HCT116 (cell line): ENCODE measurements at regions not wholly inside any gene's neighbourhood (a gene's known extent, or its start where the extent isn't known, plus 50 kb on each side); places are given as distances from the start of the nearest gene placed in this dataset.

ENCODE experiments used
- ATAC-seq: fragments of 200-7000 bp; cut with Tn5 transposase; 2 replicates; pipeline ENCODE4 v1.9.1; 2020; ENCODE audit warnings: mild to moderate bottlenecking, moderate library complexity
- BruUV-seq: library from RNA; stranded (reverse); fragments of 400-500 nt; replicated peaks from 2 replicates; lab custom pipeline; 2021; lab: Mats Ljungman, UMichigan
- CTCF ChIA-PET: fragments of 300-600 bp; sonication (Branson Sonifier 250); formaldehyde crosslinking; loops from one replicate; lab custom pipeline; 2021; ENCODE audit warnings: antibody characterized with exemption; lab: Charles Lee
- POLR2A ChIA-PET: fragments of 300-600, 350-600 bp; sonication (Branson Sonifier 250); formaldehyde crosslinking; loops from one replicate; lab custom pipeline; 2021; ENCODE audit warnings: antibody characterized with exemption; lab: Charles Lee
- RAD21 ChIA-PET, 2 experiments: fragments of 300-600 bp; sonication (Branson Sonifier 250); formaldehyde crosslinking; loops; one replicate each; lab custom pipeline; 2023; ENCODE audit warnings: low total read pairs in 2 of 2; ENCODE audit not compliant: uncharacterized antibody in 2 of 2, unreplicated experiment in 2 of 2, low non-redundant PET in 1 of 2; lab: Charles Lee
- DNase-seq: peaks from one replicate; pipeline ENCODE4 v3.0.0-alpha.2; 2010; ENCODE audit warnings: low read depth, low spot score
- H2AFZ ChIP-seq: fragments of 200-600 bp; shearing (Covaris generic), sonication (generic); 2 replicates; pipeline ENCODE4 v1.6.1; 2017; ENCODE audit warnings: low read depth, mixed run types, mixed read lengths, antibody characterized with exemption, low read length; ENCODE audit not compliant: poor library complexity, severe bottlenecking
- H3K27ac ChIP-seq: 2 replicates; pipeline ENCODE4 v1.5.1; 2012; ENCODE audit warnings: low read depth, low read length
- H3K27me3 ChIP-seq: fragments of 200-600 bp; sonication (generic); 2 replicates; pipeline ENCODE4 v1.6.1; 2016; ENCODE audit warnings: mixed run types, low read length, mixed read lengths; ENCODE audit not compliant: insufficient read depth
- H3K36me3 ChIP-seq, 2 experiments: fragments of 200-500 bp in 1 of 2; fragments of 200-600 bp in 1 of 2; sonication (Bioruptor generic) in 1 of 2; sonication (generic) in 1 of 2; 2 replicates each; pipeline versions ENCODE4 v1.5.1 to v1.6.1; 2014 to 2016; ENCODE audit warnings: low read length in 2 of 2, inconsistent platforms in 1 of 2, mixed read lengths in 1 of 2, mixed run types in 1 of 2; ENCODE audit not compliant: insufficient read depth in 2 of 2, control insufficient read depth in 1 of 2
- H3K4me1 ChIP-seq, 2 experiments: fragments of 200-600 bp in 1 of 2; sonication (generic) in 1 of 2; 2 replicates each; pipeline versions ENCODE4 v1.5.1 to v1.6.1; 2012 to 2017; ENCODE audit warnings: low read length in 2 of 2, inconsistent platforms in 1 of 2, mild to moderate bottlenecking in 1 of 2, mixed read lengths in 1 of 2, mixed run types in 1 of 2, moderate library complexity in 1 of 2; ENCODE audit not compliant: insufficient read depth in 2 of 2, control insufficient read depth in 1 of 2
- H3K4me2 ChIP-seq: fragments of 200-600 bp; sonication (generic); 2 replicates; pipeline ENCODE4 v1.6.1; 2017; ENCODE audit warnings: mixed run types, low read length, mixed read lengths
- H3K4me3 ChIP-seq, 2 experiments: fragments of 200-600 bp in 1 of 2; sonication (generic) in 1 of 2; replicated peaks in 1 of 2; 2 replicates each; pipeline ENCODE4 v1.5.1; 2011 to 2016; ENCODE audit warnings: low read length in 2 of 2, control low read depth in 1 of 2, low read depth in 1 of 2, mild to moderate bottlenecking in 1 of 2, mixed read lengths in 1 of 2, mixed run types in 1 of 2
- H3K79me2 ChIP-seq: fragments of 200-600 bp; sonication (generic); 2 replicates; pipeline ENCODE4 v1.6.1; 2017; ENCODE audit warnings: mild to moderate bottlenecking, mixed run types, low read length, moderate library complexity, mixed read lengths; ENCODE audit not compliant: insufficient read depth
- H3K9ac ChIP-seq: fragments of 200-600 bp; sonication (generic); 2 replicates; pipeline ENCODE4 v1.6.1; 2016; ENCODE audit warnings: low read length, mixed read lengths
- H3K9me2 ChIP-seq: fragments of 200-600 bp; sonication (generic), shearing (Covaris generic); 2 replicates; pipeline ENCODE4 v1.6.1; 2017; ENCODE audit warnings: mixed run types, mild to moderate bottlenecking, moderate library complexity; ENCODE audit not compliant: insufficient read depth
- H3K9me3 ChIP-seq, 2 experiments: fragments of 200-500 bp in 1 of 2; fragments of 200-600 bp in 1 of 2; sonication (Bioruptor generic) in 1 of 2; sonication (generic) in 1 of 2; 2 replicates each; pipeline ENCODE4 v1.6.1; 2014 to 2017; ENCODE audit warnings: low read length in 2 of 2, mixed read lengths in 2 of 2, inconsistent platforms in 1 of 2, low read depth in 1 of 2, mild to moderate bottlenecking in 1 of 2, mixed run types in 1 of 2, moderate library complexity in 1 of 2; ENCODE audit not compliant: control insufficient read depth in 1 of 2, insufficient read depth in 1 of 2
- H4K20me1 ChIP-seq: fragments of 200-600 bp; sonication (generic), shearing (Covaris generic); 2 replicates; pipeline ENCODE4 v1.6.1; 2017; ENCODE audit warnings: mixed run types, mild to moderate bottlenecking, moderate library complexity; ENCODE audit not compliant: insufficient read depth
- CBX3 ChIP-seq: IDR thresholded peaks from 2 replicates; pipeline ENCODE4 v1.6.1; 2012; ENCODE audit warnings: low read depth
- ELF1 ChIP-seq: IDR thresholded peaks from 2 replicates; pipeline ENCODE4 v1.6.1; 2012; ENCODE audit warnings: low read depth, borderline replicate concordance
- EZH2 ChIP-seq: fragments of 200-600 bp; sonication (generic); IDR thresholded peaks from 2 replicates; pipeline ENCODE4 v1.6.1; 2017; ENCODE audit warnings: antibody characterized with exemption, mixed run types
- EZH2phosphoT487 ChIP-seq: fragments of 200-600 bp; IDR thresholded peaks from 2 replicates; pipeline ENCODE4 v1.6.1; 2018; ENCODE audit warnings: antibody characterized with exemption, borderline replicate concordance
- JUND ChIP-seq: IDR thresholded peaks from 2 replicates; pipeline ENCODE4 v1.6.1; 2012
- POLR2A ChIP-seq: IDR thresholded peaks from 2 replicates; pipeline ENCODE4 v1.7.0; 2011; ENCODE audit warnings: borderline replicate concordance; ENCODE audit not compliant: insufficient read depth, insufficient read length; ENCODE audit errors: extremely low read depth
- RAD21 ChIP-seq: IDR thresholded peaks from 2 replicates; pipeline ENCODE4 v1.6.1; 2012; ENCODE audit warnings: low read depth, mild to moderate bottlenecking
- SIN3A ChIP-seq: IDR thresholded peaks from 2 replicates; pipeline ENCODE4 v1.6.1; 2012; ENCODE audit warnings: low read depth
- SP1 ChIP-seq: IDR thresholded peaks from 2 replicates; pipeline ENCODE4 v1.6.1; 2012; ENCODE audit warnings: low read depth
- SRF ChIP-seq: IDR thresholded peaks from 2 replicates; pipeline ENCODE4 v1.6.1; 2012; ENCODE audit warnings: low read depth
- TCF7L2 ChIP-seq: IDR thresholded peaks from 2 replicates; pipeline ENCODE4 v1.7.0; 2011; ENCODE audit warnings: borderline replicate concordance, inconsistent platforms; ENCODE audit not compliant: insufficient read depth, insufficient read length; ENCODE audit errors: extremely low read depth
- YY1 ChIP-seq: IDR thresholded peaks from 2 replicates; pipeline ENCODE4 v1.6.1; 2011; ENCODE audit warnings: low read length, low read depth, moderate library complexity, mild to moderate bottlenecking; ENCODE audit not compliant: insufficient replicate concordance; ENCODE audit errors: extremely low read depth
- ZFX ChIP-seq: fragments of 450-650 bp; IDR thresholded peaks from 2 replicates; pipeline ENCODE4 v1.6.1; 2017
- ZNF274 ChIP-seq: fragments of 200-500 bp; sonication (Bioruptor generic); IDR thresholded peaks from 2 replicates; pipeline ENCODE4 v1.6.1; 2014; ENCODE audit warnings: mild to moderate bottlenecking, low read depth, low read length, inconsistent platforms
- intact Hi-C: fragments of 100-400 bp; cut with micrococcal nuclease; formaldehyde crosslinking; loops from 2 replicates; pipeline ENCODE4 v1.10.0; 2022
- TF ChIP-seq, protein P1 (sequence below), 3 experiments: fragments of 200-600 bp in 1 of 3; sonication (generic) in 1 of 3; IDR thresholded peaks in 2 of 3; conservative IDR thresholded peaks in 1 of 3; 2 replicates each; pipeline ENCODE4 v1.5.1; 2012 to 2017; ENCODE audit warnings: low read depth in 2 of 3, low read length in 2 of 3, antibody characterized with exemption in 1 of 3, borderline replicate concordance in 1 of 3, control low read depth in 1 of 3, mild to moderate bottlenecking in 1 of 3, mixed read lengths in 1 of 3, mixed run types in 1 of 3, moderate library complexity in 1 of 3; ENCODE audit not compliant: insufficient read depth in 1 of 3
- TF ChIP-seq, protein P2 (sequence below): IDR thresholded peaks from 2 replicates; pipeline ENCODE4 v1.6.1; 2012
- TF ChIP-seq, protein P3 (sequence below): IDR thresholded peaks from 2 replicates; pipeline ENCODE4 v1.6.1; 2011; ENCODE audit warnings: mild to moderate bottlenecking, low read length, moderate library complexity; ENCODE audit not compliant: insufficient replicate concordance; ENCODE audit errors: extremely low read depth
- TF ChIP-seq, protein P4 (sequence below): IDR thresholded peaks from 2 replicates; pipeline ENCODE4 v1.6.1; 2012; ENCODE audit warnings: low read depth

DNA sequence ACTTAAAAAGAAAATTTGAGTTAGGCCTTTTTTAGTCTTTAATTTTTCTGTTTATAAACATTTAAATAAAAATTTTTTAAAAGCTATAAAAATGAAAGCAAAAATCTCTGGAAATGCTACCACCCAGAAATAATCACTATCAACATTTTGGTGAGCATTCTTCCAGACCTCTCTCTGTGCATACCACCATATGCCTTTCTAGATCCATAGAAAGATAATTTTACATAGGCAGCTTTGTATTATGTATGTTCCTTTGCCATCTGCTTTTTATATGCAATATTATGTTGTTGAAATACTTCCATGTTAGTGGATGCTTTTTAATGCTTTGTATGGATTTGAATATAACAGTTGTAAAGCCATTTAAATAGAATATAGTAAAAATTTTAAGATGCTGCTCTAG lies 496.7 kb upstream of the HTR1E start:
- Histone ChIP-seq H3K9me3 (no peaks in the 10 kb centered on the region), H3K4me3 (no peak overlapping the region)
- TF ChIP-seq, protein P1, sequence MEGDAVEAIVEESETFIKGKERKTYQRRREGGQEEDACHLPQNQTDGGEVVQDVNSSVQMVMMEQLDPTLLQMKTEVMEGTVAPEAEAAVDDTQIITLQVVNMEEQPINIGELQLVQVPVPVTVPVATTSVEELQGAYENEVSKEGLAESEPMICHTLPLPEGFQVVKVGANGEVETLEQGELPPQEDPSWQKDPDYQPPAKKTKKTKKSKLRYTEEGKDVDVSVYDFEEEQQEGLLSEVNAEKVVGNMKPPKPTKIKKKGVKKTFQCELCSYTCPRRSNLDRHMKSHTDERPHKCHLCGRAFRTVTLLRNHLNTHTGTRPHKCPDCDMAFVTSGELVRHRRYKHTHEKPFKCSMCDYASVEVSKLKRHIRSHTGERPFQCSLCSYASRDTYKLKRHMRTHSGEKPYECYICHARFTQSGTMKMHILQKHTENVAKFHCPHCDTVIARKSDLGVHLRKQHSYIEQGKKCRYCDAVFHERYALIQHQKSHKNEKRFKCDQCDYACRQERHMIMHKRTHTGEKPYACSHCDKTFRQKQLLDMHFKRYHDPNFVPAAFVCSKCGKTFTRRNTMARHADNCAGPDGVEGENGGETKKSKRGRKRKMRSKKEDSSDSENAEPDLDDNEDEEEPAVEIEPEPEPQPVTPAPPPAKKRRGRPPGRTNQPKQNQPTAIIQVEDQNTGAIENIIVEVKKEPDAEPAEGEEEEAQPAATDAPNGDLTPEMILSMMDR (IDR thresholded peaks at IDR 0.05 in 2 of 3, conservative IDR thresholded peaks at IDR 0.05 in 1 of 3; ENCODE audit: borderline replicate concordance in 1 of 3, insufficient read depth in 1 of 3, low read depth in 2 of 3, low read length in 2 of 3) = no peak
- TF ChIP-seq CBX3 (no peak), POLR2A (no peak), YY1 (no peak), SP1 (no peak), EZH2phosphoT487 (no peak), SIN3A (no peak), ZFX (no peak), JUND (no peak), TCF7L2 (no peak), EZH2 (no peak), SRF (no peak), ELF1 (no peak), RAD21 (no peak), ZNF274 (no peak)
- TF ChIP-seq, protein P2, sequence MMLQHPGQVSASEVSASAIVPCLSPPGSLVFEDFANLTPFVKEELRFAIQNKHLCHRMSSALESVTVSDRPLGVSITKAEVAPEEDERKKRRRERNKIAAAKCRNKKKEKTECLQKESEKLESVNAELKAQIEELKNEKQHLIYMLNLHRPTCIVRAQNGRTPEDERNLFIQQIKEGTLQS = no peak
- TF ChIP-seq, protein P3, sequence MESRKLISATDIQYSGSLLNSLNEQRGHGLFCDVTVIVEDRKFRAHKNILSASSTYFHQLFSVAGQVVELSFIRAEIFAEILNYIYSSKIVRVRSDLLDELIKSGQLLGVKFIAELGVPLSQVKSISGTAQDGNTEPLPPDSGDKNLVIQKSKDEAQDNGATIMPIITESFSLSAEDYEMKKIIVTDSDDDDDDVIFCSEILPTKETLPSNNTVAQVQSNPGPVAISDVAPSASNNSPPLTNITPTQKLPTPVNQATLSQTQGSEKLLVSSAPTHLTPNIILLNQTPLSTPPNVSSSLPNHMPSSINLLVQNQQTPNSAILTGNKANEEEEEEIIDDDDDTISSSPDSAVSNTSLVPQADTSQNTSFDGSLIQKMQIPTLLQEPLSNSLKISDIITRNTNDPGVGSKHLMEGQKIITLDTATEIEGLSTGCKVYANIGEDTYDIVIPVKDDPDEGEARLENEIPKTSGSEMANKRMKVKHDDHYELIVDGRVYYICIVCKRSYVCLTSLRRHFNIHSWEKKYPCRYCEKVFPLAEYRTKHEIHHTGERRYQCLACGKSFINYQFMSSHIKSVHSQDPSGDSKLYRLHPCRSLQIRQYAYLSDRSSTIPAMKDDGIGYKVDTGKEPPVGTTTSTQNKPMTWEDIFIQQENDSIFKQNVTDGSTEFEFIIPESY = no peak
- TF ChIP-seq, protein P4, sequence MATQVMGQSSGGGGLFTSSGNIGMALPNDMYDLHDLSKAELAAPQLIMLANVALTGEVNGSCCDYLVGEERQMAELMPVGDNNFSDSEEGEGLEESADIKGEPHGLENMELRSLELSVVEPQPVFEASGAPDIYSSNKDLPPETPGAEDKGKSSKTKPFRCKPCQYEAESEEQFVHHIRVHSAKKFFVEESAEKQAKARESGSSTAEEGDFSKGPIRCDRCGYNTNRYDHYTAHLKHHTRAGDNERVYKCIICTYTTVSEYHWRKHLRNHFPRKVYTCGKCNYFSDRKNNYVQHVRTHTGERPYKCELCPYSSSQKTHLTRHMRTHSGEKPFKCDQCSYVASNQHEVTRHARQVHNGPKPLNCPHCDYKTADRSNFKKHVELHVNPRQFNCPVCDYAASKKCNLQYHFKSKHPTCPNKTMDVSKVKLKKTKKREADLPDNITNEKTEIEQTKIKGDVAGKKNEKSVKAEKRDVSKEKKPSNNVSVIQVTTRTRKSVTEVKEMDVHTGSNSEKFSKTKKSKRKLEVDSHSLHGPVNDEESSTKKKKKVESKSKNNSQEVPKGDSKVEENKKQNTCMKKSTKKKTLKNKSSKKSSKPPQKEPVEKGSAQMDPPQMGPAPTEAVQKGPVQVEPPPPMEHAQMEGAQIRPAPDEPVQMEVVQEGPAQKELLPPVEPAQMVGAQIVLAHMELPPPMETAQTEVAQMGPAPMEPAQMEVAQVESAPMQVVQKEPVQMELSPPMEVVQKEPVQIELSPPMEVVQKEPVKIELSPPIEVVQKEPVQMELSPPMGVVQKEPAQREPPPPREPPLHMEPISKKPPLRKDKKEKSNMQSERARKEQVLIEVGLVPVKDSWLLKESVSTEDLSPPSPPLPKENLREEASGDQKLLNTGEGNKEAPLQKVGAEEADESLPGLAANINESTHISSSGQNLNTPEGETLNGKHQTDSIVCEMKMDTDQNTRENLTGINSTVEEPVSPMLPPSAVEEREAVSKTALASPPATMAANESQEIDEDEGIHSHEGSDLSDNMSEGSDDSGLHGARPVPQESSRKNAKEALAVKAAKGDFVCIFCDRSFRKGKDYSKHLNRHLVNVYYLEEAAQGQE = no peak
- TF ChIP-seq, all 23 proteins: peak for 0
- H3K4me1 ChIP-seq = no peaks in the 10 kb centered on the region
- ChIA-PET RAD21 (no interaction called here), CTCF (no interaction called here), POLR2A (no interaction called here)
- no peaks in the 10 kb centered on the region for H3K27me3 ChIP-seq
- no peak overlapping the region for H3K4me2 ChIP-seq
- intact Hi-C loops = no loop called here
- no peak for DNase-seq
- no peaks in the 10 kb centered on the region for H3K79me2 ChIP-seq
- ATAC-seq = no peak
- no peaks in the 10 kb centered on the region for H4K20me1 ChIP-seq
- no TSS peak for BruUV-seq
- H3K9me2 ChIP-seq = no peaks in the 10 kb centered on the region
- no peak overlapping the region for H3K9ac ChIP-seq
- H3K36me3 ChIP-seq = no peaks in the 10 kb centered on the region
- H2AFZ ChIP-seq = no peak overlapping the region
- no peak overlapping the region for H3K27ac ChIP-seq
